IMR-90 (cell line): ENCODE measurements at regions not wholly inside any gene's neighbourhood (a gene's known extent, or its start where the extent isn't known, plus 50 kb on each side); places are given as distances from the start of the nearest gene placed in this dataset.
A peak's percentile ranks its signal among the peaks of the same experiment; 100 is the strongest.

Source experiments
- BHLHE40 ChIP-seq: fragments of 150-350 bp; IDR thresholded peaks from 2 replicates; pipeline ENCODE4 v1.6.1; 2016; ENCODE audit warnings: mild to moderate bottlenecking, low read depth, low read length
- CEBPB ChIP-seq: IDR thresholded peaks from 2 replicates; pipeline ENCODE4 v1.6.1; 2012; ENCODE audit warnings: low read depth, low read length, improper control_type of control experiment
- CHD1 ChIP-seq: IDR thresholded peaks from 2 replicates; pipeline ENCODE4 v1.6.1; 2012; ENCODE audit warnings: low read depth, low read length, improper control_type of control experiment
- MAFK ChIP-seq: IDR thresholded peaks from 2 replicates; pipeline ENCODE4 v1.6.1; 2012; ENCODE audit warnings: low read depth, low read length, improper control_type of control experiment
- MAZ ChIP-seq: IDR thresholded peaks from 2 replicates; pipeline ENCODE4 v1.6.1; 2012; ENCODE audit warnings: low read depth, mild to moderate bottlenecking, low read length, improper control_type of control experiment, moderate library complexity, borderline replicate concordance
- MXI1 ChIP-seq: IDR thresholded peaks from 2 replicates; pipeline ENCODE4 v1.6.1; 2012; ENCODE audit warnings: low read depth, mild to moderate bottlenecking, low read length, moderate library complexity, borderline replicate concordance
- POLR2A ChIP-seq: IDR thresholded peaks from 2 replicates; pipeline ENCODE4 v1.6.1; 2012; ENCODE audit warnings: mild to moderate bottlenecking, low read depth, low read length
- RAD21 ChIP-seq: IDR thresholded peaks from 2 replicates; pipeline ENCODE4 v1.6.1; 2012; ENCODE audit warnings: low read length, improper control_type of control experiment
- RFX5 ChIP-seq: IDR thresholded peaks from 2 replicates; pipeline ENCODE4 v1.8.0; 2012; ENCODE audit warnings: low read depth, mild to moderate bottlenecking, low read length, moderate library complexity
- SMC3 ChIP-seq: fragments of 150-350 bp; IDR thresholded peaks from 2 replicates; pipeline ENCODE4 v1.6.1; 2016; ENCODE audit warnings: low read depth, mild to moderate bottlenecking, antibody characterized with exemption, low read length, moderate library complexity
- TF ChIP-seq, protein P1 (sequence below): conservative IDR thresholded peaks from 2 replicates; pipeline ENCODE4 v1.5.1; 2012; ENCODE audit warnings: mild to moderate bottlenecking, low read depth, low read length, improper control_type of control experiment

DNA sequence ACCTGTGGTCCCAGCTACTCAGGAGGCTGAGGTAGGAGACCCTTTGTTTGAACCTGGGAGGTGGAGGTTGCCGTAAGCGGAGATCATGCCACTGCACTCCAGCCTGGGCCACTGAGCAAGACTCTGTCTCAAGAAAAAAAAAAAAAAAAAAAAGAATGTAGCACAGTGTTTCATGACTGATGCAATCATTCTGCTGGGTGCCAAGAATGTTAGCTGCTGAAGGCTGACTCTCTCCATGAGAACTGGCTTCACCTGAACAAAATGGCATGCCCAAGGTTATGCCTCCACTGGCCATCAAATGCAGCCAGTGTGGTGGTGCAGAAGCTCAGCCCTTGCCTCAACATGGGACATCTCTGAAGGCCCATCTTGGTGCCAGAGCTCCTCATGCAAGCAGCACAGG, 412.1 kb downstream of the ADAM29 start:
- TF ChIP-seq CHD1: no peak
- TF ChIP-seq, protein P1, sequence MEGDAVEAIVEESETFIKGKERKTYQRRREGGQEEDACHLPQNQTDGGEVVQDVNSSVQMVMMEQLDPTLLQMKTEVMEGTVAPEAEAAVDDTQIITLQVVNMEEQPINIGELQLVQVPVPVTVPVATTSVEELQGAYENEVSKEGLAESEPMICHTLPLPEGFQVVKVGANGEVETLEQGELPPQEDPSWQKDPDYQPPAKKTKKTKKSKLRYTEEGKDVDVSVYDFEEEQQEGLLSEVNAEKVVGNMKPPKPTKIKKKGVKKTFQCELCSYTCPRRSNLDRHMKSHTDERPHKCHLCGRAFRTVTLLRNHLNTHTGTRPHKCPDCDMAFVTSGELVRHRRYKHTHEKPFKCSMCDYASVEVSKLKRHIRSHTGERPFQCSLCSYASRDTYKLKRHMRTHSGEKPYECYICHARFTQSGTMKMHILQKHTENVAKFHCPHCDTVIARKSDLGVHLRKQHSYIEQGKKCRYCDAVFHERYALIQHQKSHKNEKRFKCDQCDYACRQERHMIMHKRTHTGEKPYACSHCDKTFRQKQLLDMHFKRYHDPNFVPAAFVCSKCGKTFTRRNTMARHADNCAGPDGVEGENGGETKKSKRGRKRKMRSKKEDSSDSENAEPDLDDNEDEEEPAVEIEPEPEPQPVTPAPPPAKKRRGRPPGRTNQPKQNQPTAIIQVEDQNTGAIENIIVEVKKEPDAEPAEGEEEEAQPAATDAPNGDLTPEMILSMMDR: no peak
- no peak for TF ChIP-seq RAD21
- no peak for TF ChIP-seq MAFK
- TF ChIP-seq POLR2A: no peak
- TF ChIP-seq MXI1: no peak
- no peak for TF ChIP-seq BHLHE40
- TF ChIP-seq SMC3: no peak
- TF ChIP-seq CEBPB: peak; percentile 66; the same call in 1 of the 2 replicates
- no peak for TF ChIP-seq RFX5
- TF ChIP-seq MAZ: no peak
